CD14-positive monocyte (primary cell): ENCODE measurements at regions not wholly inside any gene's neighbourhood (a gene's known extent, or its start where the extent isn't known, plus 50 kb on each side); places are given as distances from the start of the nearest gene placed in this dataset.

Source experiments
- DNase-seq, 3 donors: peaks; one replicate each; pipeline ENCODE4 v3.0.0-alpha.2; 2011 to 2022
- H2AFZ ChIP-seq: 2 replicates; pipeline ENCODE4 v1.6.0; 2012; ENCODE audit warnings: mild to moderate bottlenecking, low read depth, low read length, inconsistent platforms; ENCODE audit not compliant: insufficient read depth, poor library complexity, severe bottlenecking
- H3K27ac ChIP-seq, 2 donors: 1 replicate in 1 of 2; 2 replicates in 1 of 2; pipeline ENCODE4 v1.5.1; 2012 to 2013; ENCODE audit warnings: low read length in 2 of 2, control low read depth in 1 of 2, inconsistent platforms in 1 of 2, low read depth in 1 of 2, mild to moderate bottlenecking in 1 of 2
- H3K27me3 ChIP-seq, 2 donors: one replicate each; pipeline versions ENCODE4 v1.6.0 to v1.6.1; 2011 to 2013; ENCODE audit warnings: low read length in 2 of 2; ENCODE audit not compliant: control insufficient read depth in 2 of 2, insufficient read depth in 2 of 2
- H3K36me3 ChIP-seq, 2 donors: replicated peaks in 1 of 2; 1 replicate in 1 of 2; 2 replicates in 1 of 2; pipeline versions ENCODE4 v1.5.1 to v1.6.1; 2012 to 2013; ENCODE audit warnings: low read length in 2 of 2, control low read depth in 1 of 2, inconsistent platforms in 1 of 2, mild to moderate bottlenecking in 1 of 2; ENCODE audit not compliant: insufficient read depth in 2 of 2, control insufficient read depth in 1 of 2
- H3K4me1 ChIP-seq, 2 donors: 1 replicate in 1 of 2; 2 replicates in 1 of 2; pipeline versions ENCODE4 v1.5.1 to v1.6.1; 2012 to 2013; ENCODE audit warnings: low read length in 2 of 2, control low read depth in 1 of 2, inconsistent platforms in 1 of 2, mild to moderate bottlenecking in 1 of 2, moderate library complexity in 1 of 2; ENCODE audit not compliant: insufficient read depth in 2 of 2, control insufficient read depth in 1 of 2
- H3K4me2 ChIP-seq: replicated peaks from 2 replicates; pipeline ENCODE3; 2012; ENCODE audit warnings: low read length, moderate library complexity, mild to moderate bottlenecking; ENCODE audit not compliant: poor library complexity, severe bottlenecking; ENCODE audit errors: extremely low read depth
- H3K4me3 ChIP-seq, 3 experiments: fragments of 200-600 bp in 1 of 3; sonication (generic) in 1 of 3; replicated peaks in 1 of 3; 1 replicate in 2 of 3; 2 replicates in 1 of 3; pipeline ENCODE4 v1.5.1; 2011 to 2013; ENCODE audit warnings: low read length in 3 of 3, mild to moderate bottlenecking in 3 of 3, control low read depth in 2 of 3, low read depth in 2 of 3, inconsistent platforms in 1 of 3, moderate library complexity in 1 of 3
- H3K79me2 ChIP-seq: 2 replicates; pipeline ENCODE4 v1.6.0; 2012; ENCODE audit warnings: mild to moderate bottlenecking, control low read depth, inconsistent platforms, low read length, moderate library complexity; ENCODE audit not compliant: insufficient read depth
- H3K9ac ChIP-seq: 2 replicates; pipeline ENCODE4 v1.6.0; 2017; ENCODE audit warnings: low read length, mild to moderate bottlenecking; ENCODE audit not compliant: insufficient read depth, poor library complexity, severe bottlenecking
- H3K9me3 ChIP-seq, 2 donors: replicated peaks in 1 of 2; 1 replicate in 1 of 2; 2 replicates in 1 of 2; pipeline versions ENCODE4 v1.5.1 to v1.6.1; 2012 to 2013; ENCODE audit warnings: low read length in 2 of 2, control low read depth in 1 of 2; ENCODE audit not compliant: control insufficient read depth in 1 of 2, insufficient read depth in 1 of 2
- H4K20me1 ChIP-seq: 2 replicates; pipeline ENCODE4 v1.6.0; 2012; ENCODE audit warnings: mild to moderate bottlenecking, low read length, control low read depth, moderate library complexity; ENCODE audit not compliant: insufficient read depth
- H3K27ac Mint-ChIP-seq, 7 donors: one replicate each; pipeline ENCODE4 v1.8.0; 2020; ENCODE audit warnings: mild to moderate bottlenecking in 7 of 7, mixed read lengths in 7 of 7, moderate library complexity in 6 of 7, inconsistent platforms in 2 of 7
- H3K27me3 Mint-ChIP-seq, 3 donors: one replicate each; pipeline ENCODE4 v1.8.0; 2021 to 2022; ENCODE audit warnings: low read depth in 3 of 3, mild to moderate bottlenecking in 3 of 3, mixed read lengths in 3 of 3, moderate library complexity in 3 of 3, inconsistent platforms in 1 of 3
- H3K36me3 Mint-ChIP-seq, 2 donors: one replicate each; pipeline ENCODE4 v1.8.0; 2020; ENCODE audit warnings: mixed read lengths in 2 of 2, inconsistent platforms in 1 of 2, mild to moderate bottlenecking in 1 of 2
- H3K4me1 Mint-ChIP-seq: one replicate; pipeline ENCODE4 v1.8.0; 2020; ENCODE audit warnings: mild to moderate bottlenecking, mixed read lengths
- H3K4me3 Mint-ChIP-seq, 2 donors: one replicate each; pipeline ENCODE4 v1.8.0; 2020; ENCODE audit warnings: mild to moderate bottlenecking in 2 of 2, mixed read lengths in 2 of 2, moderate library complexity in 1 of 2
- H3K9me3 Mint-ChIP-seq, 7 donors: one replicate each; pipeline ENCODE4 v1.8.0; 2020 to 2022; ENCODE audit warnings: mixed read lengths in 7 of 7, mild to moderate bottlenecking in 6 of 7, moderate library complexity in 6 of 7, inconsistent platforms in 2 of 7
- WGBS: methylation state at CpG from one replicate; pipeline ENCODE4 v1.1.5; 2013; ENCODE audit warnings: missing lambda C conversion rate; ENCODE audit not compliant: insufficient coverage; 5-methylcytosine and 5-hydroxymethylcytosine counted together
- intact Hi-C, 2 donors: fragments of 100-400 bp; cut with micrococcal nuclease; formaldehyde crosslinking; loops; one replicate each; pipeline versions ENCODE4 v1.15.0 to v1.15.1; 2023
- TF ChIP-seq, protein P1 (sequence below): fragments of 200-600 bp; IDR thresholded peaks from one replicate; pipeline ENCODE4 v1.8.0; 2022; ENCODE audit warnings: antibody characterized with exemption, mild to moderate bottlenecking

DNA sequence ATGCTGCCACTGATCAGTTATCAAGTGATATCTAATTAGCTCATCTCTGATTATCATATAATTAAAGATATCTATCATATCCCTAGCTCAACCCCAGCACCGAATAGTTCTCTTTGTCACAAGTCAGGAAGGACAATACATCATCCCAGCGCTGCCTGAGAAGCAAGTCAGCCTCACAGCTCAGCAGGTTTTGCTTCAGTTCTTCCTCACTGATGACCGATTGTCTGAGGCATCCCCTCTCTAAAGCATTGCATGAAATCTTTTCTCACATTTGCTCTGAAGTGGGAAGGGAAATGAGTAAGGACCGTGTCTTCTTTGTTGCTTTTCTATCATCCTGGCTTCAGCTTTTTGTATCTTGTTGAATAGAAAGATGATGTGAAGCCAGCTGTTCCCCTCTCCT is 247.9 kb downstream of the CMPK2 start:
- Histone ChIP-seq H3K9ac (no peak overlapping the region), H3K4me2 (no peak overlapping the region), H4K20me1 (no peaks in the 10 kb centered on the region), H3K36me3 (no peaks in the 10 kb centered on the region), H3K4me3 (no peak overlapping the region), H3K27ac (no peak overlapping the region), H3K79me2 (no peaks in the 10 kb centered on the region), H3K4me1 (no peaks in the 10 kb centered on the region), H2AFZ (no peak overlapping the region), H3K9me3 (peaks cover 17 to 22% of the 10 kb centered on the region in 2 donors), H3K27me3 (no peaks in the 10 kb centered on the region)
- Mint-ChIP-seq H3K36me3 (no peaks in the 10 kb centered on the region), H3K9me3 (peaks cover 2 to 17% (median 12%) of the 10 kb centered on the region in 7 donors), H3K4me3 (no peak overlapping the region), H3K27me3 (no peaks in the 10 kb centered on the region), H3K4me1 (no peaks in the 10 kb centered on the region), H3K27ac (no peak overlapping the region)
- WGBS, result 89% methylated on average over 2 of the region's 4 CpGs
- no peak for DNase-seq
- TF ChIP-seq, protein P1, sequence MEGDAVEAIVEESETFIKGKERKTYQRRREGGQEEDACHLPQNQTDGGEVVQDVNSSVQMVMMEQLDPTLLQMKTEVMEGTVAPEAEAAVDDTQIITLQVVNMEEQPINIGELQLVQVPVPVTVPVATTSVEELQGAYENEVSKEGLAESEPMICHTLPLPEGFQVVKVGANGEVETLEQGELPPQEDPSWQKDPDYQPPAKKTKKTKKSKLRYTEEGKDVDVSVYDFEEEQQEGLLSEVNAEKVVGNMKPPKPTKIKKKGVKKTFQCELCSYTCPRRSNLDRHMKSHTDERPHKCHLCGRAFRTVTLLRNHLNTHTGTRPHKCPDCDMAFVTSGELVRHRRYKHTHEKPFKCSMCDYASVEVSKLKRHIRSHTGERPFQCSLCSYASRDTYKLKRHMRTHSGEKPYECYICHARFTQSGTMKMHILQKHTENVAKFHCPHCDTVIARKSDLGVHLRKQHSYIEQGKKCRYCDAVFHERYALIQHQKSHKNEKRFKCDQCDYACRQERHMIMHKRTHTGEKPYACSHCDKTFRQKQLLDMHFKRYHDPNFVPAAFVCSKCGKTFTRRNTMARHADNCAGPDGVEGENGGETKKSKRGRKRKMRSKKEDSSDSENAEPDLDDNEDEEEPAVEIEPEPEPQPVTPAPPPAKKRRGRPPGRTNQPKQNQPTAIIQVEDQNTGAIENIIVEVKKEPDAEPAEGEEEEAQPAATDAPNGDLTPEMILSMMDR, result no peak
- intact Hi-C loops, result no loop called here

DNA sequence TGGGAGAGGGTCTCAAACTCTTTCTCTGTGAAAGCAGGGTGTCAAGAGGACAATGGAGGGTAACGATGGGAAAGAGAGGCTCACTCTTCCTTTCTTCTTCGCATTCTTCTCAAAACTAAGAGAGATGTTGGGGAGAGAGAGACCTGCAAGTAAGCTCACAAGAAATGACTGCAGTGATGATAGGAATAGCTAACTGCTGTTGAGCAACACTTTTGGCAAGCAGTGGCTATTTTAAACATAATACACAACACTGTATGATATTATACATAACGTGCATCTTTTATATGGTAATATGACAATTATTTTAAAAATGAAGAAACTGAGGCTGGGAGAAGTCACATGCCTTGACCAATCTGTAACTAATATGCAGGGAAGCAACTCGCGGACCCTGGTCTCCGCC is 247.5 kb downstream of the CMPK2 start:
- H2AFZ ChIP-seq, result no peak overlapping the region
- H3K27me3 Mint-ChIP-seq, result no peaks in the 10 kb centered on the region
- H3K27me3 ChIP-seq, result no peaks in the 10 kb centered on the region
- 100% methylated on average over 2 of the region's 6 CpGs for WGBS
- no peaks in the 10 kb centered on the region for H4K20me1 ChIP-seq
- H3K36me3 Mint-ChIP-seq, result no peaks in the 10 kb centered on the region
- H3K27ac Mint-ChIP-seq, result no peak overlapping the region
- TF ChIP-seq, protein P1, result no peak
- H3K36me3 ChIP-seq, result no peaks in the 10 kb centered on the region
- no peak overlapping the region for H3K27ac ChIP-seq
- intact Hi-C loops, result no loop called here
- H3K4me3 Mint-ChIP-seq, result no peak overlapping the region
- DNase-seq, result no peak
- H3K4me2 ChIP-seq, result no peak overlapping the region
- H3K4me1 Mint-ChIP-seq, result no peaks in the 10 kb centered on the region
- no peaks in the 10 kb centered on the region for H3K4me1 ChIP-seq
- H3K9ac ChIP-seq, result no peak overlapping the region
- H3K9me3 ChIP-seq, result peaks cover 13 to 18% of the 10 kb centered on the region in 2 donors
- H3K79me2 ChIP-seq, result no peaks in the 10 kb centered on the region
- H3K9me3 Mint-ChIP-seq, result peaks cover 2 to 13% (median 9%) of the 10 kb centered on the region in 7 donors
- no peak overlapping the region for H3K4me3 ChIP-seq
